Common myeloid progenitor, CD34-positive (primary cell): ENCODE measurements at regions not wholly inside any gene's neighbourhood (a gene's known extent, or its start where the extent isn't known, plus 50 kb on each side); places are given as distances from the start of the nearest gene placed in this dataset.

Experiments used
- CTCF ChIA-PET: fragments of 350-600 bp; sonication (Branson Sonifier 250); formaldehyde crosslinking; loops from one replicate; lab custom pipeline; 2021; ENCODE audit warnings: antibody characterized with exemption; lab: Charles Lee
- POLR2A ChIA-PET: fragments of 350-600 bp; sonication (Branson Sonifier 250); formaldehyde crosslinking; loops from one replicate; lab custom pipeline; 2021; ENCODE audit warnings: antibody characterized with exemption; lab: Charles Lee
- DNase-seq, 3 donors: peaks; one replicate each; pipeline versions ENCODE4 v3.0.0 to v3.0.0-alpha.2; 2013
- H3K27ac ChIP-seq, 2 experiments: 1 replicate in 1 of 2; 2 replicates in 1 of 2; pipeline ENCODE4 v1.7.0; 2013; ENCODE audit warnings: inconsistent platforms in 2 of 2, low read length in 2 of 2, mild to moderate bottlenecking in 2 of 2, low read depth in 1 of 2, moderate library complexity in 1 of 2; ENCODE audit not compliant: severe bottlenecking in 2 of 2, insufficient read depth in 1 of 2, poor library complexity in 1 of 2
- H3K27me3 ChIP-seq, 5 experiments: replicated peaks in 2 of 5; 1 replicate in 3 of 5; 2 replicates in 2 of 5; pipeline versions ENCODE4 v1.6.1 to v1.7.0; 2013; ENCODE audit warnings: low read length in 4 of 5, mild to moderate bottlenecking in 2 of 5, moderate library complexity in 2 of 5, inconsistent platforms in 1 of 5; ENCODE audit not compliant: insufficient read depth in 5 of 5, control insufficient read depth in 4 of 5
- H3K36me3 ChIP-seq, 4 experiments: 1 replicate in 2 of 4; 2 replicates in 2 of 4; pipeline versions ENCODE4 v1.6.1 to v1.7.0; 2013; ENCODE audit warnings: low read length in 3 of 4, control low read depth in 1 of 4, mild to moderate bottlenecking in 1 of 4; ENCODE audit not compliant: control insufficient read depth in 4 of 4, insufficient read depth in 4 of 4
- H3K4me1 ChIP-seq, 4 experiments: 1 replicate in 3 of 4; 2 replicates in 1 of 4; pipeline versions ENCODE4 v1.6.1 to v1.7.1; 2013; ENCODE audit warnings: low read length in 3 of 4, mild to moderate bottlenecking in 3 of 4, control low read depth in 1 of 4, inconsistent platforms in 1 of 4, moderate library complexity in 1 of 4; ENCODE audit not compliant: control insufficient read depth in 4 of 4, insufficient read depth in 4 of 4; ENCODE audit errors: control extremely low read depth in 1 of 4
- H3K4me3 ChIP-seq, 7 experiments: 1 replicate in 4 of 7; 2 replicates in 3 of 7; pipeline versions ENCODE4 v1.5.1 to v1.7.0; 2013; ENCODE audit warnings: mild to moderate bottlenecking in 7 of 7, low read length in 6 of 7, moderate library complexity in 6 of 7, inconsistent platforms in 2 of 7, low read depth in 2 of 7, control low read depth in 1 of 7; ENCODE audit not compliant: insufficient read depth in 4 of 7, control insufficient read depth in 1 of 7; ENCODE audit errors: extremely low read depth in 1 of 7
- H3K9me3 ChIP-seq, 5 experiments: 1 replicate in 4 of 5; 2 replicates in 1 of 5; pipeline versions ENCODE4 v1.6.1 to v1.7.1; 2013; ENCODE audit warnings: low read length in 4 of 5, mild to moderate bottlenecking in 2 of 5, inconsistent platforms in 1 of 5, low read depth in 1 of 5, moderate library complexity in 1 of 5; ENCODE audit not compliant: control insufficient read depth in 4 of 5, insufficient read depth in 2 of 5; ENCODE audit errors: control extremely low read depth in 1 of 5
- WGBS: methylation state at CpG from one replicate; pipeline ENCODE4 v1.1.5; 2013; ENCODE audit not compliant: insufficient coverage; 5-methylcytosine and 5-hydroxymethylcytosine counted together

DNA sequence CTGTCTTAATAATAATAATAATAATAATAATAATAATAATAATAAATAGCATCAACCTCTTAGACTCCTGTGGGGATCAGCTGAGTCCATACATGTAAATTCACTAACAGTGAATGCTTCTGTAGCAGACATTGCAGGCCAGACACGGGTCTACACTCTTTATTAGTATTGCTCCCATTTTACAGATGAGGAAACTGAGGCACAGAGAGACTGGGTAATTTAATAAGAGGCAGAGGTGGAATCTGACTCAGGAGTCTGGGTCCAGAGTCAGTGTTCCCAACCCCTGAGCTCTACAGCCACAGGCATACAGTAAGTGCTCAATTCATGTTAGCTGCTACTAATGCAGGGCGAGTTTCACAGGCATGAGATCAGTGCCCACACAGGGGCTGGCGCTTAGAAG is 123.2 kb upstream of the MAP1LC3B2 start:
- POLR2A ChIA-PET: no interaction called here
- Histone ChIP-seq H3K36me3 (no peaks in the 10 kb centered on the region), H3K27ac (no peak overlapping the region), H3K4me3 (no peak overlapping the region), H3K4me1 (peaks cover 0 to 23% (median 9%) of the 10 kb centered on the region in 4 experiments), H3K9me3 (no peaks in the 10 kb centered on the region), H3K27me3 (no peaks in the 10 kb centered on the region)
- DNase-seq: no peak
- CTCF ChIA-PET: no interaction called here
- WGBS: 97% methylated on average over 3 of the region's 3 CpGs

DNA sequence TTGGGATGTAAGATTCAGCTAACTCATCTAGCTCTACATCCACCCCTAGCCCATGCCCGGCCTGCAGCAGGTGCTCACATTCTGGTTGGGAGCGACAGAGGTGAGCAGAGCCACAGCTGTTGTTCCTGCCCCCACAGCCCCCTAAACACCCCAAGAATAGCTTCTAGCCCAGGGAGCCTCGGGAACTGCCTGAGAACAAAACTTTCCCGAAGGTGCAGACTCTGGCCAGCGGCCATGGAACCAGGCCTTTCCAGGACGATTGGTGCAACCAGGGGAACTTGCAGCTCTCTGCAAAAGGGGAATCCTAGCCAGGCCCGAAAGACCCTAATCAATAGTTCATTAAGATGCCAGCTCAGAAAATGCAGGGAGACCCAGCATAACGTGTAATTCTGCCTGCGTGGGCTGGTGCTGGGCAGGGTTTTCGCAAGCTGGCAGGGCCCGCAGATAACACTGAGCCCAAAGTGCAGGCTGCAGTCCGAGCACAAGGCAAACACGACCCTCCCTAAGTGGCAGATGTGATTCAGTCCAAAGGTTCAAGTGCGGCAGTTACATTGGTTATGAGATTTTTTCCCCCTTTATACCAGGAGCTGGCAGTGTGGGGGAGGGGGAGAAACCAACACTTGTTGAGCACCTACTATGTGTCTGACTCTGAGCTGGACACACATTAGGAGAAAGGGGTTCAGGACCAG is 122.5 kb upstream of the MAP1LC3B2 start:
- CTCF ChIA-PET: no interaction called here
- POLR2A ChIA-PET: interaction anchor here (0.6 kb wide), 1 partner anchor 77 kb away, joined by 4 read pairs; no protein-coding TSS in a partner anchor

DNA sequence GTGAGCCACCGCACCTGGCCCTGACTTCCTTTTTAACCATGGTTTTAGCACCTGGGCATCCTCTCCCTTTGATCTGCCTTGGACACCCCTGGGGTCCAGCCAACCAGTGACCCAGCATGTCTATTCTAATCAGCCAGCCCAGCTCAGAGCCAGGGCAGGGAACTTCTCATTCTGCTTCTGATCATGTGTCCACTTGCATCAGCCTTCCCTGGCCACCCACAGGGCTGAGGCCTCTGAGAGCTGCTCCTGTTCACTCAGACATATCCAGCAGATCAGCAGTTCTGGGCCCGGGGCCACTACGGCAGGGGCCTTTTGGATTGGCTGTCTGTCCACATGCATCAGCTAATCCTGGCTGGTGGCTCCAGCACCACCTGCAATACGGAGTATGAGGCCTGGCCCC is 117.9 kb upstream of the MAP1LC3B2 start:
- no peaks in the 10 kb centered on the region for H3K36me3 ChIP-seq
- DNase-seq: no peak
- 66% methylated on average over 4 of the region's 4 CpGs for WGBS
- H3K27ac ChIP-seq: no peak overlapping the region
- CTCF ChIA-PET: interaction anchor here (0.7 to 1.7 kb wide), 5 partner anchors 11 to 80 kb away, joined by 3 to 4 read pairs (median 3); no protein-coding TSS in a partner anchor
- no peaks in the 10 kb centered on the region for H3K27me3 ChIP-seq
- peaks cover 0 to 34% (median 18%) of the 10 kb centered on the region in 4 experiments for H3K4me1 ChIP-seq
- no peak overlapping the region for H3K4me3 ChIP-seq
- no peaks in the 10 kb centered on the region for H3K9me3 ChIP-seq
- POLR2A ChIA-PET: no interaction called here

More for the DNA sequence above, 122.5 kb upstream of the MAP1LC3B2 start:
- DNase-seq: no peak
- Histone ChIP-seq H3K27me3 (no peaks in the 10 kb centered on the region), H3K4me3 (no peak overlapping the region), H3K4me1 (peaks cover 0 to 27% (median 11%) of the 10 kb centered on the region in 4 experiments), H3K9me3 (no peaks in the 10 kb centered on the region), H3K27ac (no peak overlapping the region), H3K36me3 (no peaks in the 10 kb centered on the region)
- 95% methylated on average over 14 of the region's 14 CpGs for WGBS

DNA sequence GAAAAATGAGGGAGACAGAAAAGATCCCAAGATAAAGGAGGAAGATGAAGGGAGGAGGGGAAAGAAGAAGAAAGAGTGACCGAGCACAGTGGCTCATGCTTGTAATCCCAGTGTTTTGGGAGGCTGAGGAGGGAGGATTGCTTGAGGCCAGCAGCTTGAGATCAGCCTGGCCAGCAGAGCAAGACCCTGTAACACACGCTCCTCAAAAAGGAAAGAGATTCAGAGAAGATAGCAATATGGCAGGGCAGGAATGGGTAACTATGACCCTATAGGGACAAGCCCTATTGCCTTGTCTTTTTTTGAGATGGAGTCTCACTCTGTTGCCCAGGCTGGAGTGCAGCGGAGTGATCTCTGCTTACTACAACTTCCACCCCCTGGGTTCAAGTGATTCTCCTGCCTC is 116.9 kb upstream of the MAP1LC3B2 start:
- no peaks in the 10 kb centered on the region for H3K36me3 ChIP-seq
- WGBS: 93% methylated on average over 2 of the region's 3 CpGs
- CTCF ChIA-PET: interaction anchor here (1.5 kb wide), 1 partner anchor 10 kb away, joined by 4 read pairs; no protein-coding TSS in a partner anchor
- no peak for DNase-seq
- H3K9me3 ChIP-seq: no peaks in the 10 kb centered on the region
- H3K4me3 ChIP-seq: no peak overlapping the region
- H3K4me1 ChIP-seq: peaks cover 0 to 34% (median 18%) of the 10 kb centered on the region in 4 experiments
- H3K27ac ChIP-seq: no peak overlapping the region
- POLR2A ChIA-PET: no interaction called here
- no peaks in the 10 kb centered on the region for H3K27me3 ChIP-seq

DNA sequence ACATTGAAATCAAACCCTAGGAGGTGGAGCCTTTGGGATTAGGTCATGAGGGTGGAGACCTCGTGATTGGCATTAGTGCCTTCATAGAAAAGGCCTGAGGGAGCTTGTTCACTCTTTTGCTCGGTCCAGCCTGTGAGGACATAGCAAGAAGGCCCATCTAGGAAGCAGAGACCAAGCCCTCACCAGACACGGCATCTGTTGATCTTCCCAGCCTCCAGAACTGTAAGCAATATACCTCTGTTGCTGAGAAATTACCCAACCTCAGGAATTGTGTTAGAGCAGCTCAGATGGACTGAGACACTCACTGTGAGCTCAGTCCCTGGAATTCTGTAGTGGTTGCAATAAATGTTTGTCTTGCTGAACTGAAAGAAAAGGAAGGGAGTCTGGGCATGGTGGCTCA is 116.2 kb upstream of the MAP1LC3B2 start:
- no peak overlapping the region for H3K4me3 ChIP-seq
- H3K27me3 ChIP-seq: no peaks in the 10 kb centered on the region
- no peak overlapping the region for H3K27ac ChIP-seq
- WGBS: 81% methylated on average over 3 of the region's 3 CpGs
- no peak for DNase-seq
- ChIA-PET POLR2A (no interaction called here), CTCF (no interaction called here)
- H3K9me3 ChIP-seq: no peaks in the 10 kb centered on the region
- no peaks in the 10 kb centered on the region for H3K36me3 ChIP-seq
- peaks cover 0 to 34% (median 18%) of the 10 kb centered on the region in 4 experiments for H3K4me1 ChIP-seq

DNA sequence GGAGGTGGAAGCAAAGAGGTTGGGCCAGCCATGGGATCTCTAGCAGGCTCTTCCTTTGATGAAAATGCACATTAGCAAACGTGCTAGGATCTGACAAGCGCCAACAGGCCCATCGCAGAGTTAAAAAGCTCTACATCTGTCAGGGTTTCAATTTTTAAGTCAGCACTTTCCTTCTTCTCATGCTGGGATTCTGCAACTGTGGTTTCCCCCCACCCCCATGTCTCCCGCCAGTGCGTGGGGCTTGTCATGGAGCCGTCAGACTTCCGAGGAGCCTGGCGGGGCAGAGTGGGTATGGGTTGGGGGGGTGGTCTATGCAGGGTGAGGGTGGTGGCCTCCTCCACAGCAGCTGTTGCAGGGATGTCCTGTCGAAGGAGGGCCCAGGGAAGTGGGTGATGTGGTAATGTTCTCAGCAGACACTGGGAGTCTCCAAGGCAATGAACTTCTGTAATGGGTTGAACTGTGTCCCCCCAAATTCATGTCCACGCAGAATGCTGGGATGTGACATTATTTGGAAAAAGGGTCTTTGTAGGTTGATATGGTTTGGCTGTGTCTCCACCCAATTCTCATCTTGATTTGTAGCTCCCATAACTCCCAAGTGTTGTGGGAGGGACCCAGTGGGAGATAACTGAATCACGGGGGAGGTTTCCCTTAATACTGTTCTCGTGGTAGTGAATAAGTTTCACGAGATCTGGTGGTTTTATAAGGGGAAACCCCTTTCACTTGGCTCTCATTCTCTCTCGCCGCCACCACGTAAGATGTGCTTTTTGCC is 115.2 kb upstream of the MAP1LC3B2 start:
- no peaks in the 10 kb centered on the region for H3K36me3 ChIP-seq
- H3K4me3 ChIP-seq: peak overlapping the region in 1 of 7 experiments; percentile 24
- ChIA-PET CTCF (interaction anchor here (1.5 kb wide), 1 partner anchor 141 kb away, joined by 3 read pairs; no protein-coding TSS in a partner anchor), POLR2A (interaction anchor here (0.6 kb wide), 1 partner anchor 601 kb away, joined by 3 read pairs; no protein-coding TSS in a partner anchor)
- DNase-seq: peak; percentile 47 to 94 (median 91)
- H3K4me1 ChIP-seq: peaks cover 0 to 34% (median 18%) of the 10 kb centered on the region in 4 experiments
- no peaks in the 10 kb centered on the region for H3K9me3 ChIP-seq
- no peaks in the 10 kb centered on the region for H3K27me3 ChIP-seq
- H3K27ac ChIP-seq: no peak overlapping the region
- WGBS: 67% methylated on average over 6 of the region's 16 CpGs

DNA sequence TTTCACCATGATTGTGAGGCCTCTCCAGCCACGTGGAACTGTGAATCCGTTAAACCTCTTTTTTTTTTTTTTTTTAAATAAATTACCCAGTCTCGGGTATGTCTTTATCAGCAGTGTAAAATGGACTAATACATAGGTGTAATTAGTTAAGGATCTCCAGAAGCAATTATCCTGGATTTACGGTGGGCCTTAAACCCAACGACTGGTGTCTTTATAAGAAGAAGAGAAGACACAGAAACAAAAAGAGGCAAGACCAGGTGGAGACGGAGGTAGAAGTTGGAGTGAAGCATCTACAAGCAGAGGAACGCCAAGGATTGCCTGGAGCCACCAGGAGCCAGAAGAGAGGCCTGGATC is 114.6 kb upstream of the MAP1LC3B2 start:
- Histone ChIP-seq H3K27me3 (no peaks in the 10 kb centered on the region), H3K4me1 (peaks cover 0 to 34% (median 18%) of the 10 kb centered on the region in 4 experiments), H3K9me3 (no peaks in the 10 kb centered on the region), H3K36me3 (no peaks in the 10 kb centered on the region), H3K4me3 (no peak overlapping the region), H3K27ac (no peak overlapping the region)
- WGBS: 94% methylated on average over 2 of the region's 7 CpGs
- POLR2A ChIA-PET: no interaction called here
- no peak for DNase-seq
- CTCF ChIA-PET: interaction anchor here (1.5 kb wide), 1 partner anchor 142 kb away, joined by 3 read pairs; no protein-coding TSS in a partner anchor
